NCI-H748 treated with DMSO at 0.1 percent for 48 hours (cell line): ENCODE measurements at regions not wholly inside any gene's neighbourhood (a gene's known extent, or its start where the extent isn't known, plus 50 kb on each side); places are given as distances from the start of the nearest gene placed in this dataset.

ENCODE experiments used
- DNase-seq: peaks from one replicate; lab custom pipeline; 2025; lab: John Stamatoyannopoulos, UW

DNA sequence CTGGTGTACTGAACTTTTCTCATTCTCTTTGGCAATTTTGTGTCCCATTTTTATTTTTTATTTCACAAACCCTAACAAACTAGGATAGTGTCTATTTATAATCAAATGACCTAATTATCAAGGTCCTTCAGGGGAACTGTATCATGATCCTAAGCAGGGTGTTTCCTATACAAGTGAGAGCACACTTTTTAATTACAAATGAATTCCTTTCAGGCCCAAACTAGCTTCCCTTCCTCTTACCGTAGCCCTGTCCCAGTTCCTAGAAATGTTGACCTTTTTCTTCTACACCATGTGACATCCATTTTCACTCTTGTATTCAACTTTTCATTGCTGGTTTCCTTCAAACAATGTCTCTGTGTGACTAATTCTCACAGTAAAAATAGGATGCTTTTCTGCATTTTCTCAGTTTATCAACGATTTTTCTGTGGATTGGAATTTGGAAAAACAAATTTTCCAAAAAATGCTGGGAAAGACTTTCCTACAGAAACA, 411.4 kb downstream of the CCDC91 start:
- no peak for DNase-seq

DNA sequence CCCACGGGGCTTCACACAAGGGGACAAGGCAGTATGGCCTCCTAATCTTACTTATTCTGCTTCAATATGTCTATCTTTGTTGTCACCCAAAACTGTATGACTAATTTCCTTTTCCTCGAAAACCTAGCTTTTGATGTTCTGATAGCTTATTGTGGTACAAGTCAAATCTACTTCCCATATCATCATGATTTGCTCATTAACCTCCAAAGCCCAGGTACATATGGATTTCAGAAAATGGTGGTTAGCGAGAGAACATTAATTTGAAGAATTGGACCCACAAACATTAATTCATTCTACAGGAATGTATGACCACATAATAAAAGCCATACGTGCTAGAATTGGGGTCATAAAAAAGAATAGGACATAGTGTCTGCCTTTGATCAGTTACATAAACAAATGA, 412.5 kb downstream of the CCDC91 start:
- DNase-seq, result no peak

DNA sequence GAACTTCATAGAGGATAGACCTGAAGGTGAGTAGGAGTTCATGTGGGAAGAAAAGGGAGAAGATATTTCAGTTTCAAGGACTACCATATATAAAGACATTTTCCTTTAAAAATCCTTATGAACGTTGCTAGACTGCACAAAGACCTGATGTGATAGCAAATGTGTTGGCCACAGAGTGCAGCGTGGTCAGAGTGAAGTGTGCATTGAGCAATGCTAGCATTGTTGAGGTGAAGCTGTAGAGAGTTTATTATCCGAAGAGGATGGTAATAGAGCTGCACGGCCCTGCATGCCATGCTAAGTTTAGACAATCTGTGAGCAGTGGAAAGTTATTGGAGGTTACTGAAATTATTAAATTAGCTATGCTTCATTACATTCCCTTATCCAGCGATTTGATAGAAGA, 413.0 kb downstream of the CCDC91 start:
- DNase-seq, result no peak

GRCh38 chr12:28603801-28604200, 413.5 kb downstream of the CCDC91 start:
- no peak for DNase-seq

DNA sequence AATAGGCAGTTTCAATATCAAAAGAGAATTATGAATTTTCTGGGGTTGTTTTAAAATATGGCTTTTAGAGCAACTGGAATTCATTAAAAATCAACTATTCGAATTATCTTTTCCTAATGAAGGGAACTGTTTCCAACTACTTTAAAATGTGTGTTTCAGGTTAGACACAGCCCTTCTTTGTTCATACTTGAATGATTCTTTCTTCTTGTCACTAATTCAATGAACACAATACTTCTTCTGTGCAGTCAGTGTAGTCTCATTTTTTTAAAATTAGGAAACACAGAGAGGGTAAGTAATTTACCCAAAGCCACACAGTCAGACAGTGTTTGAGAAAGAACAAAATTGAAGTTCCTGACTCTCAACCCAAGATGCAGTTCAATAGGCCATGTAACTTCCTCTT, 414.0 kb downstream of the CCDC91 start:
- no peak for DNase-seq

DNA sequence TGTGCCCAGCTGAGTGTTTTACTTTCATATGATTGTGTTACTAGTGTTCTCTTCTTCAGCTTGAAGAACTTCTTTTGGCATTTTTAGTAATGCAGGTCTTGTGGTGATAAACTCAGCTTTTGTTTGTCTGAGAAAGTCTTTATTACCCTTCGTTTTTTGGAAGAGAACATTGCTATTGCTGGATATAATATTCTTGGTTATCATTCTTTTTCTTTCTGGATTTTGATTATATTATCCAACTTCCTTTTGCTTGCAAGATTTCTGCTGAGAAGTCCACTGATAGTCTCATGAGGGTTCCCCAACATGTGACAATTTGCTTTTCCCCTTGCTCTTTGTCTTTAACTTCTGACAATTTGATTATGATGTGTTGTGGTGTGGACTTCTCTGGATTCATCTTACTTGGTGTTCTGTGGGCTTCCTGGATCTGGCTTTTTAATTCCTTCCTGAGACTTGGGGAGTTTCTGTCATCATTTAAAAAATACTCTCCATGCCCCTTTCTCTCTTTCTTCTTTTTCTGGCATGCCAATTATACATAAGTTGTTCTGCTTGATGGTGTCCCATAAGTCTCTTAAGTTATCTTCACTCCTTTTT, 416.8 kb downstream of the CCDC91 start:
- no peak for DNase-seq

DNA sequence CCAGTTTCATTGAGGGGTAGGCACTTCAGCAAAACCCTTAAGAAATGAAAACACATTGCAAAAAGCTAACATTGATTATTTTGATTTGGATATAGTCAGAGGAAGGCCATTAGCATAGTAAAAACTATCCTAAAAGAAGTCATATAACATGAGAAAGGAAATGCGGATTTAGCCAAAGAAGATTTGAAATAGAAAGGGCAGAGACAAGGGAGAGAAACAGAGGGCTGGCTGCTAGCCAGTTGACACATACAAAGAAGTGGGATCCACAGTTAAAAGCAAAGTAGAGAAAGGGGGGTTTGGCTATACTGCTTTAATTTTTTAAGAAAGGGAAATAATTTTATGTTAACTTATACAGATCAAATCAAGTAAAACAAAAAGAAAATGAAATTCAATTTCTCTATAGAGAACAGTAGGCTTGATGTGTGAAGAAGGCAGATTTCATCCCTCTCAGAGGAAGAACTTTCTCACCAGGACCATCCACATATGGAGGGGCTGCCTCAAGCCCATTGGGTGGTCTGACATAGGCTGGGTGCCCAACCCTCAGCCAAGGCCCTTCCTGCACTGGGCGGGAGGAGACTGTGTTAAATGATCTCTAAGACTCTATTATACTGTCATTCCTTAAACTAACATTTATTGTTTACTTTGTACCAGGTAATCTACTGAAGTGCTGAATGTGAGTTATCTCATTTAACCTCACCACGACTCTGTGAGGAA, 420.3 kb downstream of the CCDC91 start:
- DNase-seq, result no peak

GRCh38 chr12:28611115-28611435, 420.8 kb downstream of the CCDC91 start:
- DNase-seq, result no peak

DNA sequence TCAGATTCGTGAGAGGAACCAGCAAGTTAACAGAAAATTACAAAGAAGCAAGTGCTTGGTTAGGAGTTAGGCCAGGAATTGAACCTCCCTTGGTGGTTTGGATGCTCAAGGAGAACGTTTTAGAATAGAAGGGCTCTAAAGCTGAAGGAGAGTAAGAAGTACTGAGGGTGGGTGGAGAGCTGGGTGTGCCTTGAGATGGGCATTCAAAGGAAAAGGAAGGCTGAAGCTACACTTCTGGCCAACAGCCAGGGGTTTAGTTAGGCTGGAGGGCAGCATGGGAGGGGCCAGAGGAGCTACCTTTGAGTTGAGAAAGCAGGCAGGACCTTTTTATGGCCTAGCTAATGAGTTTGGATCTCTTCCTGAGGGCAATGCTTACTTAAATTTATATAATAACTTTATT, 421.2 kb downstream of the CCDC91 start:
- no peak for DNase-seq

- DNase-seq, result no peak
These were observed 427.9 kb downstream of the CCDC91 start for GRCh38 chr12:28618171-28618570.

DNA sequence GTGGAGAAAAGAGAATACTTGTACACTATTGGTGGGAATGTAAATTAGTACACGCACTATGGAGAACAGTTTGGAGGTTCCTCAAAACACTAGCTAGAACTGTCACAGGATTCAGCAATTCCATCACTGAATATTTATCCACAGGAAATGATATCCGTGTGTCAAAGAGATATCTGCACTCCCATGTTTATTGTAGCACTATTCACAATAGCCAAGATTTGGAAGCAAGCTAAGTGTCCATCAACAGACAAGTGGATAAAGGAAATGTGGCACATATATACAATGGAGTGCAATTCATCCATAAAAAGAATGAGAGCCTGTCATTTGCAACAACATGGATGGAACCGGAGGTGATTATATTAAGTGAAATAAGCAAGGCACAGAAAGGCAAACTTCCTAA, 428.5 kb downstream of the CCDC91 start:
- no peak for DNase-seq

GRCh38 chr12:28620281-28620680, 430.0 kb downstream of the CCDC91 start:
- DNase-seq, result no peak

- no peak for DNase-seq
These were observed 432.1 kb downstream of the CCDC91 start for GRCh38 chr12:28622406-28622805.

DNA sequence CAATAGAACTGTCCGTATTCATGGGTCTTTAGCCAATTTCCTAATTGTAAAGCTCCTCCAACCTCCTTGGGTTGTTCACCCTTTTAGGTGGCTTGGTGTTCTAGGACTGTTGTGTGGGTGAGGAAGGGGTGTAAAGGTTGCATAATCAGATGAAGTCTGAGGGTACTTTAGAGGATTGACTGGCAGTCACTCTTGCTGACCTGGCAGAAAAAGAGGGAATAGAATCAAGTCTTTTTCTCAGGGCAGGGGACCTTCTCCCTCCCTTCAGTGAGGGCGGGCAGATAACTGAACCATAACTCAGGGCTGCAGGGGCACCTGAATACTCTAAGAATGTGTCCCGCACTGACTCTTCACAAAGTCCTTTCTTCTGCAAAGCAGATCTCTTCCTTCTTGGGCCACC, 436.2 kb downstream of the CCDC91 start:
- no peak for DNase-seq

DNA sequence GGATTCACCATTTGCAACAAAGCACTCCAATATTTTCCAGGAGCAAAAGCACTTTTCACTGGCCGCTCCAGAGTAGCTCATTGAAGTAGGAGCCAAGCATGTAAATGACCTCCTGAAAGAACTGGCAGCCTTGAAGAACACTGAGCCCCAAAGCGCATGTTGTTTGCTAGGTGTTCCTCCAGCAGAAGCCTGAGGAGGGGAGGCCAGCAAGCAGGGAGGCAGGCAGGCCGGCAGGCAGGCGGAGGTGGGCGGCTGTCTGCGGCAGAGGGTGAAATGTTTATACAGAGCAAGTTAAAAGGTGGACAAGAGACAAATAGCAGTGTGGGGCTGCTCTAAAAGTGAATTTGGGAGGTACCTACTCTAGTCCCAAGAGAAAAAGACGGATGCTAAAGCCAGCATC, 439.4 kb downstream of the CCDC91 start:
- no peak for DNase-seq

DNA sequence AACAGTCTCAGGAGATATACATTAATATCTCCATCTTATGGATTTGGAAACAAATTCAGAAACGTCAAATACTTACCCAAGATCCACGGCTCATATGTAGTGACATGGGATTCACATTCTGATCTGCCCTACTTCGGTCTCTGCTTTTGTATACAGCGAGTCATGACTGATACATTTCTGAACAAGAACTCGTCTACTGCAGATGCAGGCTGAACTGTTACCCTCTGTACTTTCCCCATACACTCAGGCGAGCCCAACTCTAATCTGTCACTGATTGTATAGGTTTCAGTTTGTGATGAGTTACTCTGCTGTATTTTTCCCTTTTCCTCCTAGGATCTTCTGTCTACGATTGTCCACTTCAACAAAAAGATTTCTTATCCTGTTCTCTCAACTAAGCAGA, 441.6 kb downstream of the CCDC91 start:
- DNase-seq, result no peak

DNA sequence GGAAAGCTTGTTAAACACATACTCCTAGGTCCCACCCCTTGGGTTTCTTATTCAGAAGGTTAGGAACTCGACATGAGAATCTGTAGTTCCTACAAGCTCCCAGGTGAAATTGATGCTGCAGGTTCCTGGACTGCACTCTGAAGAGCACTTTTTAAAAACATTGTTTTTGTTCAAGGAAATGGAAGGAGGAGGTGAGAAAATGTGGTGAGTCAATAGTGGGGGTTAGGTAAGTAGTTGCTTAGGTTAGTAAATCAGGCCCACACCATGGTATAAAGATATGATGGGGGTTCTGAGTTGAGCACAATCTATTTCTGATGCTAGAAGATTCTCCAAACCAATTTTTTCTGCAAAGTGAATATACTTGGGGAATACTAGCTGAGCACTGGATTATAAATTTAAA, 450.3 kb downstream of the CCDC91 start:
- DNase-seq, result no peak

DNA sequence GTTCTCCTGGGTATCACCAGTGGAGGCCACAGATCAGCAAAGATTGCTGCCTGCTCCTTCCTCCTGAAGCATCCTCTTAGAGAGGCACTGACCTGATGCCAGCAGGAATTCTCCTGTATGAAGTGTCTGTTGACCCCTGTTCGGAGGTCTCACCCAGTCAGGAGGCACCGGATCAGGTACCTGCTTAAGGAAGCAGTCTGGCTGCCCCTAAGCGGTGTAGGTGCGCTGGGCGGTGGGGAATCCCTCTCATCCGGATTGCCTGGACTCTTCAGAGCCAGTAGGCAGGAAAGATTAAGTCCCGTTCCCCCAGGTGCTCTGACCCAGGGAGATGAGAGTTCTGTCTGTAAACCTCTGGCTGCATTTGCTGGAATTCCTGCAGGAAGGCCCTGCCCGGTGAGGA, 455.2 kb downstream of the CCDC91 start:
- no peak for DNase-seq

DNA sequence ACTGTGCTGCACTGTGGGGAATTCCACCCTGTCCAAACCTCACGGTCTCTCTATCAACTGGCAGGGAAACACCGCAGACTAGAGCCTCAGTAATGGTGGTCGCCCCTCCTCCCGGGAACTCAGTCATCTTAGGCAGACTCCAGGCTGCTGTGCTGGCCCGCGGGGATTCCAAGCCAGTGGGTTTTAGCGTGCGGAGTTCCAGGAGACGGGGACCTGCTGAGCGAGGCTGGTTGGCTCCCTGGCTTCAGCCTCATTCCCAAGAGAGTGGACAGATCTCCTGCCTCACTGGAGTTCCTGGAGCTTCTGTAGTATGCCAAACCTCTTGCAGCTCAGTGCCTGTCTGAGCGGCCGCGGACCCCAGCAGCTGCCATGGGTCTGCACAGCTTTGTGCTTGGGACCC, 455.6 kb downstream of the CCDC91 start:
- DNase-seq, result no peak

- no peak for DNase-seq
These were observed 460.6 kb downstream of the CCDC91 start for GRCh38 chr12:28650906-28651305.

DNA sequence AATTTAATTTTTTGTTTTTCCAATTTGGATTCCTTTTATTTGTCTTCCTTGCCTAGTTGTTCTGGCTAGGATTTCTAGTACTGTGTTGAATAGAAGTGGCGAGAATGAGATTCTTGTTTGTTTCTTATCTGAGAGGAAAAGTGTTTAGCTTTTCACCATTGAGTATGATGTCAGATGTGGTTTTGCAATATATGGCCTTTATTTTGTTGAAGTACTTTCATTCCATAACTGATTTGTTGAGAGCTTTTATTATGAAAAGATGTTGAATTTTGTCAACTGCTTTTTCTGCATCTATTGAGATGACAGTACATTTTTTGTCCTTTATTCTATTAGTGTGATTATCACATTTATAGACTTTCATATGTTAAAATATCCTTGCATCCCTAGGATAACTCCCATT, 462.0 kb downstream of the CCDC91 start:
- DNase-seq, result no peak

DNA sequence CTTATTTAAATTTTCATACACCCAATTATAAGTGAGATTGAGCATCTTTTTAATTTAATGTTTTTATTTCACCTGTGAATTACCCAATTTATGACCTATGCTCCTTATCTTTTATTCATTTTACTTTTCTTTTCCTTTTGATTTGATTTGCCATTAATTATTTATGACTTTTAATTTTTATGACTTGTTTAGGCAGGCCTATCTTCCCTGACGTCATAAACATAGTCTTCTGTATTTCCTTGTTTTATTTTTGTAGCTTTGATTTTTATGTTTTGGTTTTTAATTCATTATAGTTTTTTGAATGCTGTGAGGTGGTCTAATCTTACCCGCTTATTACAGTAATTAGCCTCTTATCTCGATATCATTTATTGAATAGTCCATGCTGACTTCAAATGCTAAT, 467.1 kb upstream of the FAR2 start:
- DNase-seq, result no peak

- DNase-seq, result no peak
These were observed 465.7 kb upstream of the FAR2 start for GRCh38 chr12:28683366-28683765.
